ENCODE measurements at regions not wholly inside any gene's neighbourhood (a gene's known extent, or its start where the extent isn't known, plus 50 kb on each side); places are given as distances from the start of the nearest gene placed in this dataset.

DNA sequence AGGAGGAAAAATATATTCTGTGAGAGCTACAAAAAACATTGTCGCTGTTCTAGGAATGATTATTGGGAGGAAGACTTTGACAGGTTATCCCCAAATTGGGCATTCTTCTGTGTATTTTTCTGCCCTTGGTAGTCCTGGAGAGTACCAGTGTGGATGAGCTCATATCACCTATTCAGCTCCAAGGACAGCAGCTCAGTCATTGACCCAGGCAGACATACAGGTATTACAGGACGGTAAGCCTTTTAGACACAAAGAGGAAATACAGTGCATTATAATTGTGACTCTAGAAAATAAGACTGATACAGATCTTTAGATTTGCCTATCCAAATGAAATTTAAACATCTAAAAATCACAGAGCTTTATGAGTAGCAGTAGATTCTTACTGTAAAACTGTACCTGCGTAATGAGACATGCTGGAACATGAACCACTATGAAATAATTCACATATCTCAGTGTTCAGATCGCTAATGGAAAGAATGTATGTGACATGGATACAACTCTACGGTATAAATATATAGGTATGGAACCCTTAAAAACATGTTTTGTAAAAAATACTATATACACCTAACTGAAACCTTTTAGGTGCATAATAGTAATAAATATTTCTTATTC, 56.0 kb downstream of the PLK2 start:
- DNase-seq (no peak), ATAC-seq (ENCODE audit: low FRiP score in 2 of 2) (no peak)
- TF ChIP-seq POLR2A (IDR thresholded peaks at IDR 0.05), result no peak
- no peak for TF ChIP-seq POLR2AphosphoS5 (IDR thresholded peaks at IDR 0.05)
- TF ChIP-seq, protein P1, sequence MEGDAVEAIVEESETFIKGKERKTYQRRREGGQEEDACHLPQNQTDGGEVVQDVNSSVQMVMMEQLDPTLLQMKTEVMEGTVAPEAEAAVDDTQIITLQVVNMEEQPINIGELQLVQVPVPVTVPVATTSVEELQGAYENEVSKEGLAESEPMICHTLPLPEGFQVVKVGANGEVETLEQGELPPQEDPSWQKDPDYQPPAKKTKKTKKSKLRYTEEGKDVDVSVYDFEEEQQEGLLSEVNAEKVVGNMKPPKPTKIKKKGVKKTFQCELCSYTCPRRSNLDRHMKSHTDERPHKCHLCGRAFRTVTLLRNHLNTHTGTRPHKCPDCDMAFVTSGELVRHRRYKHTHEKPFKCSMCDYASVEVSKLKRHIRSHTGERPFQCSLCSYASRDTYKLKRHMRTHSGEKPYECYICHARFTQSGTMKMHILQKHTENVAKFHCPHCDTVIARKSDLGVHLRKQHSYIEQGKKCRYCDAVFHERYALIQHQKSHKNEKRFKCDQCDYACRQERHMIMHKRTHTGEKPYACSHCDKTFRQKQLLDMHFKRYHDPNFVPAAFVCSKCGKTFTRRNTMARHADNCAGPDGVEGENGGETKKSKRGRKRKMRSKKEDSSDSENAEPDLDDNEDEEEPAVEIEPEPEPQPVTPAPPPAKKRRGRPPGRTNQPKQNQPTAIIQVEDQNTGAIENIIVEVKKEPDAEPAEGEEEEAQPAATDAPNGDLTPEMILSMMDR (IDR thresholded peaks at IDR 0.05), result no peak
- TF ChIP-seq EP300 (IDR thresholded peaks at IDR 0.05), result no peak
- Histone ChIP-seq H3K4me1 (no peaks in the 10 kb centered on the region), H3K9me3 (no peaks in the 10 kb centered on the region), H3K27ac (no peak overlapping the region), H3K27me3 (no peaks in the 10 kb centered on the region), H3K4me3 (no peak overlapping the region), H3K36me3 (no peaks in the 10 kb centered on the region)
- WGBS, 2 donors, result 86 to 96% methylated on average over 5 of the region's 5 CpGs

DNA sequence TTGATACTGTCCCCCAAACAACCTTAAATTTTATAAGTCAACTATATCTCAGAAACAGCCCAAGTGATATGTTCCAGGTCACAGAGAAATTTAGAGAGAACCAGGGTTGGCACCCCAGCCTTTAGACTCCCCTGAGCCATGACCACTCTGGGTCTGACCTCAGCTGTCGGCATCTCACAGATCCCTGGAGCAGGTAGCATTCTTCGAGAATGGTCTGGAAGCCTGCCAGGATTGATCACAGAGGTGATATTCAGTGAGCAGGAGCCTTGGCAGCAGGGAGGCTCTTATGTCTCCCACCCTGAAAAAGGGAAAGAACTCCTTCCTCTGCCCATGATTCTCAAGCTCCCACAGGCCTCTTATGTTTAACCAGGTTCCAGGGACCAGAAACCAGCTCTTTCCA, 58.2 kb downstream of the PLK2 start:
- DNase-seq (no peak), ATAC-seq (ENCODE audit: low FRiP score in 2 of 2) (no peak)
- H3K27ac ChIP-seq, result no peak overlapping the region
- no peaks in the 10 kb centered on the region for H3K36me3 ChIP-seq
- TF ChIP-seq POLR2A (IDR thresholded peaks at IDR 0.05) (no peak), EP300 (IDR thresholded peaks at IDR 0.05) (no peak), POLR2AphosphoS5 (IDR thresholded peaks at IDR 0.05) (no peak)
- TF ChIP-seq, protein P1 (IDR thresholded peaks at IDR 0.05), result no peak
- H3K27me3 ChIP-seq, result no peaks in the 10 kb centered on the region
- no peaks in the 10 kb centered on the region for H3K4me1 ChIP-seq
- 80 to 83% methylated on average over 2 of the region's 2 CpGs for WGBS, 2 donors
- H3K9me3 ChIP-seq, result no peaks in the 10 kb centered on the region
- no peak overlapping the region for H3K4me3 ChIP-seq

DNA sequence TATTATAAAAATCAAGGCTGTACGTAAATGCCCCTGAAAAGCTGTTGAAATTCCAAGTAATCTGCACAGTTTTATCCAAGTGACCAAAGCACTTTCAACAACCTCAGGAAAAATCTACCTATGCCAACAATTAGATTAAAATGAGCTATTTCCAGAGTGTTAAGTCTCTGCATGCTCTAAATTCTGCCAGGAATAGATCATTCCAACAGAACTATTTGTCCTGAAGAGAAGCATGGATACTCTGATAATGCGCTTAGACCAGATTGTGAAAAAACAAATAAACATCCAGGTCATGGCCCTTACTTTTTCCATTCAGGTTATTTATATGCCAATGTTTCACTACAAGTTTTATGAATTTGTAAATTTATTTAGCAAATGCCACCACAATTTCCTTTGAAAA, 59.1 kb downstream of the PLK2 start:
- Histone ChIP-seq H3K9me3 (no peaks in the 10 kb centered on the region), H3K4me3 (no peak overlapping the region), H3K4me1 (no peaks in the 10 kb centered on the region), H3K27me3 (no peaks in the 10 kb centered on the region), H3K27ac (no peak overlapping the region), H3K36me3 (no peaks in the 10 kb centered on the region)
- TF ChIP-seq, protein P1 (IDR thresholded peaks at IDR 0.05), result no peak
- TF ChIP-seq POLR2A (IDR thresholded peaks at IDR 0.05) (no peak), EP300 (IDR thresholded peaks at IDR 0.05) (no peak), POLR2AphosphoS5 (IDR thresholded peaks at IDR 0.05) (no peak)
- no peak for ATAC-seq (ENCODE audit: low FRiP score in 2 of 2)
- WGBS, 2 donors, result 91 to 98% methylated on average over 2 of the region's 2 CpGs
- DNase-seq, result no peak

DNA sequence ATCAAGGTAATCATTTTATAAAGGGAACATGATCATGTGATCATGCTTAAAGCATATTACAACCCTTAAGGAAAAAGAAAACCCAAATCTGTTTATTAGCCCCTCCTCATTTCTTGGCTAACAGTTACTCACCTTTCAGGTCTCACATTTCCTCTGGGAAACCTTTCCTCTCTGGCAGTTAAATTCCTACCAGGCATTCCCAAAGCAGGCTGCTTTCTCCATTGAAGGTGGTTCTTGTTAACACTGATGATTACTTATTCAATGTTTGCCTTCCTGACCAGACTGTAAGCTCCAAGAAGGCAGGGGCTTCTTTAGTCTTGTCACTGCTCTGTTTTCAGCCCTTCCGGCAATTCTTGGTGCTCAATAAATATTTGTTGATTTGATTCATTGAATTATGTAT, 59.9 kb downstream of the PLK2 start:
- TF ChIP-seq EP300 (IDR thresholded peaks at IDR 0.05), result no peak
- TF ChIP-seq, protein P1 (IDR thresholded peaks at IDR 0.05), result no peak
- 81 to 97% methylated on average over 1 of the region's 1 CpG for WGBS, 2 donors
- H3K9me3 ChIP-seq, result no peaks in the 10 kb centered on the region
- no peak for ATAC-seq (ENCODE audit: low FRiP score in 2 of 2)
- DNase-seq, result no peak
- H3K27me3 ChIP-seq, result no peaks in the 10 kb centered on the region
- no peak overlapping the region for H3K4me3 ChIP-seq
- no peaks in the 10 kb centered on the region for H3K4me1 ChIP-seq
- H3K36me3 ChIP-seq, result no peaks in the 10 kb centered on the region
- no peak overlapping the region for H3K27ac ChIP-seq

DNA sequence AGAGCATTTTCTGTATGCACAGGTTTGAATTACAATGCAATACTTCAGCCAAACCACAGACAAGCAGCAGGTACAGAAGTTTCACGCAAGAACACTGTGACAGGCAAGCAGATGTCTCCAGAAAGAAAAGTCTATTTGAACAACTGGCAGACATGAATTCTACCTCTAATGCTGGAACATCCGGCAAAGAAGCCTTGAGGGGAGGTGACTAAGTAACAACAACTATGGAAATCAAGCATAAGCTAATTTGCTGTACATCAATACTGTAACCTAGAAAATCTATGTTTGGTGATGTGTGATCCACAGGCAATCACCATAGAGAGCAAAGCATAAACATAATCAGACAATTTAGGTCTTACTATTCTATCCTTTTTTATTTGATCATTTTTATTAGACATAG, 65.5 kb downstream of the PLK2 start:
- no peaks in the 10 kb centered on the region for H3K27me3 ChIP-seq
- no peak overlapping the region for H3K27ac ChIP-seq
- TF ChIP-seq EP300 (IDR thresholded peaks at IDR 0.05), result no peak
- TF ChIP-seq, protein P1 (IDR thresholded peaks at IDR 0.05), result no peak
- TF ChIP-seq POLR2AphosphoS5 (IDR thresholded peaks at IDR 0.05), result no peak
- TF ChIP-seq POLR2A (IDR thresholded peaks at IDR 0.05), result no peak
- no peak for DNase-seq
- ATAC-seq (ENCODE audit: low FRiP score in 2 of 2), result no peak
- WGBS, 2 donors, result 88 to 96% methylated on average over 2 of the region's 2 CpGs
- H3K4me1 ChIP-seq, result no peaks in the 10 kb centered on the region
- no peak overlapping the region for H3K4me3 ChIP-seq
- no peaks in the 10 kb centered on the region for H3K36me3 ChIP-seq
- no peaks in the 10 kb centered on the region for H3K9me3 ChIP-seq
